HG03095 (cell line): ENCODE measurements at regions not wholly inside any gene's neighbourhood (a gene's known extent, or its start where the extent isn't known, plus 50 kb on each side); places are given as distances from the start of the nearest gene placed in this dataset.
A peak's percentile ranks its signal among the peaks of the same experiment; 100 is the strongest.
"Not testable (repeated sequence)": the region's sequence is repeated elsewhere in the genome, so short reads cannot be mapped to it uniquely, and the experiment has no call there.

Experiments
- ATAC-seq: cut with Tn5 transposase; IDR thresholded peaks from one replicate; pipeline ENCODE4 v1.9.1; 2021; ENCODE audit warnings: moderate library complexity; ENCODE audit not compliant: unreplicated experiment

GRCh38 chrX:120753413-120754251 is 122.0 kb downstream of the CT47B1 start:
- ATAC-seq: no peak

GRCh38 chrX:120752431-120753082 is 122.7 kb upstream of the C1GALT1C1 start:
- ATAC-seq: no peak

- no peak for ATAC-seq
Observed at GRCh38 chrX:120751683-120752082, 121.8 kb upstream of the C1GALT1C1 start.

- no peak for ATAC-seq
Observed at GRCh38 chrX:120750381-120750780, 120.5 kb upstream of the C1GALT1C1 start.

GRCh38 chrX:120749141-120749846 is 119.4 kb upstream of the C1GALT1C1 start:
- peak; percentile 86 for ATAC-seq

GRCh38 chrX:120746153-120746552 is 116.3 kb upstream of the C1GALT1C1 start:
- ATAC-seq: no peak

GRCh38 chrX:120742946-120743665 is 113.3 kb upstream of the C1GALT1C1 start:
- no peak for ATAC-seq

GRCh38 chrX:120741452-120741851 is 111.6 kb upstream of the C1GALT1C1 start:
- ATAC-seq: no peak

- ATAC-seq: no peak
Observed at GRCh38 chrX:120740072-120740471, 110.2 kb upstream of the C1GALT1C1 start.

GRCh38 chrX:120739300-120739699 is 109.4 kb upstream of the C1GALT1C1 start:
- ATAC-seq: no peak

GRCh38 chrX:120736989-120737388 is 107.1 kb upstream of the C1GALT1C1 start:
- no peak for ATAC-seq

- ATAC-seq: no peak
Observed at GRCh38 chrX:120735966-120736365, 106.1 kb upstream of the C1GALT1C1 start.

- ATAC-seq: no peak
Observed at GRCh38 chrX:120732879-120733278, 103.0 kb upstream of the C1GALT1C1 start.

GRCh38 chrX:120732461-120732860 is 102.6 kb upstream of the C1GALT1C1 start:
- ATAC-seq: no peak

- no peak for ATAC-seq
Observed at GRCh38 chrX:120731386-120731785, 101.5 kb upstream of the C1GALT1C1 start.

- not testable (repeated sequence) for ATAC-seq
Observed at GRCh38 chrX:120729506-120730255, 99.8 kb upstream of the C1GALT1C1 start.

GRCh38 chrX:120727911-120728310 is 98.1 kb upstream of the C1GALT1C1 start:
- ATAC-seq: no peak

GRCh38 chrX:120727452-120727851 is 97.6 kb upstream of the C1GALT1C1 start:
- no peak for ATAC-seq

- peak; percentile 97 for ATAC-seq
Observed at GRCh38 chrX:120726294-120726693, 96.4 kb upstream of the C1GALT1C1 start.

GRCh38 chrX:120725874-120726273 is 96.0 kb upstream of the C1GALT1C1 start:
- no peak for ATAC-seq
